LNCAP (cell line): ENCODE measurements at regions not wholly inside any gene's neighbourhood (a gene's known extent, or its start where the extent isn't known, plus 50 kb on each side); places are given as distances from the start of the nearest gene placed in this dataset.

Experiments used
- TF ChIP-seq, protein P1 (sequence below): fragments of 450-650 bp; IDR thresholded peaks from 2 replicates; pipeline ENCODE4 v1.5.1; 2017; ENCODE audit warnings: mild to moderate bottlenecking

DNA sequence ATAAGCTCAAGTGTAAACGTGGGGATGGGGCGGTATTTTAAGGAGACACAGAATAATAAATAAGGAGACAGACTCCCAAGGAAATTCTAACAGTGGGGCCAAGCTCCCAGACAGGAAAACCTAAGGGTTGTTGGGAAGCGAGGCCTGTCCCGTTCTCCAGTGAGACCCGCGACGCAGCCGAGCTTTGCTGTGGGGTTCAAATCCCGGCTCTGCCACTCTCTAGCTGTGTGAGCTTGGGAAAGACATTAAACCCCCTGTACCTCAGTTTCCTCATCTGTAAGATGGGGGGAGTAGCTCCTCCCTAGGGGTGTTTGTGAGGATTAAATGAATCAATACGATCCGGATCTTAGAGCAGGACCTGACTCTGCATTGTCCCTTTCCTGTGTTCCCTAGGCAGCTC is 106.8 kb downstream of the TRIM29 start:
- TF ChIP-seq, protein P1, sequence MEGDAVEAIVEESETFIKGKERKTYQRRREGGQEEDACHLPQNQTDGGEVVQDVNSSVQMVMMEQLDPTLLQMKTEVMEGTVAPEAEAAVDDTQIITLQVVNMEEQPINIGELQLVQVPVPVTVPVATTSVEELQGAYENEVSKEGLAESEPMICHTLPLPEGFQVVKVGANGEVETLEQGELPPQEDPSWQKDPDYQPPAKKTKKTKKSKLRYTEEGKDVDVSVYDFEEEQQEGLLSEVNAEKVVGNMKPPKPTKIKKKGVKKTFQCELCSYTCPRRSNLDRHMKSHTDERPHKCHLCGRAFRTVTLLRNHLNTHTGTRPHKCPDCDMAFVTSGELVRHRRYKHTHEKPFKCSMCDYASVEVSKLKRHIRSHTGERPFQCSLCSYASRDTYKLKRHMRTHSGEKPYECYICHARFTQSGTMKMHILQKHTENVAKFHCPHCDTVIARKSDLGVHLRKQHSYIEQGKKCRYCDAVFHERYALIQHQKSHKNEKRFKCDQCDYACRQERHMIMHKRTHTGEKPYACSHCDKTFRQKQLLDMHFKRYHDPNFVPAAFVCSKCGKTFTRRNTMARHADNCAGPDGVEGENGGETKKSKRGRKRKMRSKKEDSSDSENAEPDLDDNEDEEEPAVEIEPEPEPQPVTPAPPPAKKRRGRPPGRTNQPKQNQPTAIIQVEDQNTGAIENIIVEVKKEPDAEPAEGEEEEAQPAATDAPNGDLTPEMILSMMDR = no peak

DNA sequence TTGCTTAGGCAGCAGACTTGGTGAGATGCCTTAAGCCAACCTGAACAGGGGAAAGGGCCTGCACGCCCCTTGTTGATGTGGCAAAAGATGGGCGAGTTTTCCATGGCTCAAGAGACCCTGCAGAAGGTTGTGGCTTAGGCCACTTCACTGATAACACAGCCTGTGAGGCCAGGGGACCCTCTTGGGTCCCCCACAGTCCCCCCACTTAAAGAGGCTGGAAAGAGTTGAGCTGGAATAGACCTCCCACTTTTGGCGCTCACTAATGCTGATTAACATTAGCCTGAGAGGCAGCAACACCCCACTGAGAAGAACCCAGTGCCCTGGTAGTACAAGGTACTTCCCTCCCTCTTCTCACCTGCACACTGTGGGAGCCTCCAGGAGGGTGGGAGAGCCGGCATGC is 107.5 kb downstream of the TRIM29 start:
- TF ChIP-seq, protein P1 = no peak

DNA sequence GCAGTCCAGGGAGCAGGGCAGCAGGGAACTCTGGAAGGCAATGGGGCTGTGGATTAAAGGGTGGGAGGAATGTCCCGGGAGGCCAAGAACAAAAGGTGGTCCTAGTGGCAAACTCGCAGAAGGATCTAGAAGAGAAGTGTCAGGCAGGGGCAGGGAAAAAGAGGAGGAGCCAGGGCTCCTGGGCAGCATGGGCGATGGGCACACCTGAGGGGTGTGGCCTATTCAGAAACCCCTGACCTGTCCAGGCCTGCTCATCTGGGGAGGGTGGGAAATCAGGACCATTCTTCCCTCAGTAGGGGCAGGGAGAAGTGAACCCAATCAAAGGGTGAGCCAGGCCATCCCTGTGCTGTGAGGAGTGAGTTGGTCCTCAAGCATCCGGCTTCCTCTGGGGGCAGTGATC is 108.6 kb downstream of the TRIM29 start:
- TF ChIP-seq, protein P1 = no peak

DNA sequence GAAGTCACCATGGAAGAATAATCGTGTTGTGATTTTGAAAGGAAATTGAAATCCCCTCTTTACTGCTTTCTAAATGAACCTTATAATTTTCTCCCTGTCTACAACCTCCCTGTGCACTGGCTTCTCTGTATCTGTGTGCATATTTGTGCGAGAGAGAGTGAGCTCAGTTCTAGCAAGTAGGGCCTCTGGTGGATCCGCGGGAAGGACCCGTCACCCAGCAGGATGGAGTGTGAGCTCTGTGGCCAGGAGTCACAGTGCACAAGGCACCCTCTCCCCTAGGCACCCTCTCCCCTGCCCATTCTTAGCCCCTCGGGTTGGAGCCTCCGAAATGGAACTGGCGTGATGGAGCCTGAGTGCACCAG is 109.0 kb downstream of the TRIM29 start:
- TF ChIP-seq, protein P1 = no peak

DNA sequence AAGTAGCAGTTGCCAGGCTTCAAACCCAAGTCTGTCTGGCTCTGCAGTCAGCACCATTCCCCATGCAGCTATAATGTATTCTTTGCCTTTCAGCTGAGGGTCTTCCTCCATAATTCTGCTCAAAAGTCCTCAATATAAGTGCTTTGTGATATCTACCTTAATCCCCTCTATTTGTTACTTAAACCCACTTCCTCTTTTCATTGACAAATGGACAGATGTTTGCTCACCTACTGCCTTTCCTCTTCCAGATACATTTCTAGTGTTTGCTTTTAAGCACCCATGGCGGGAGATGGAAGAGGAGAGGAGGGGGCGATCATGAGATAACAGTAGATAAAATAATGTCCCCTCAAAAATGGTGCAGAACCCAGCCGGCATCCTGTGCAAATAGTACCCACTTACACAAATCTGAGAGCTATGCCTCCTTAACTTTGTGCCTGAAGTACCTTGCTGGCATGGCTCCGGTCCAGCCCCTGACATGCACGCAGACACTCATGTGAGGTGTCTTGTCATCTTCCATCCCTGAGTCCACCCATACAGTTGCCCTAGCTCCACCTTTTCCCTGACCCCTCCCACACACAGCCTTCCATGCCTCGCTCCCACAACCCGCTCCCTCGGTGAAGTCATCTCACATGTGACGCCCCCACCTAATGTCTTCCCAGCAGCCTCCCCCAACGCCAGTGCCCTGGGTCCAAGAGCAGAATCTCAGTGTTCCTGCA is 109.6 kb downstream of the TRIM29 start:
- TF ChIP-seq, protein P1 = no peak

DNA sequence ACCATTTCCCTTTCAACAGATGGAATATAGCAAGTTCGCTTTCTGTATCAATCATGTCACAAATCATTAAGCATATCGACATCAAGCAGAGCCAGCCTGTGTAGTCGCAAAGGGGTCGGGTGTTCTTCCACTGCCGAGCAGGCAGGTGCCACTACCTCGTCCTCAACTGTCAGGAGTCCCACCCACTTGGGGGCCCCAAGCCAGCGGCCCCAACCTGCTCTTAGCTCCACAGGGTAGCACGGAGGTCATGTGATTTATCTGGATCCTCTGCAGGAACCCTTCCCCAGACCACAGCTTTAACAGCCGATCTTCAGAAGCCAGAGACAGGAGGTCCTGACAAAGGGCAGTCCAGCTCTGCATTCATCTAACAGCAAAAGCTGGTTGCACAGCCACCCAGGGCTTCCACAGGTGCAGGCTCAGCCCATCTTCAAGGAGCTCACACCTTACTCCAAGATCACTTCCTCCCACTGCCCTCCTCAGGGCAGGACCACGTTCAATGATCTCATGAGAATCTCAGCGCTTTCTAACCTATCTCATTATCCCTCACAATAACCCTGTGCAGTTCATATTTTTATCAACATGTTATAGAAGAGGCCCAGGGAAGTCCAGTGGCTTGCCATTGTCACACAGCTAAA is 110.2 kb downstream of the TRIM29 start:
- TF ChIP-seq, protein P1 = no peak

DNA sequence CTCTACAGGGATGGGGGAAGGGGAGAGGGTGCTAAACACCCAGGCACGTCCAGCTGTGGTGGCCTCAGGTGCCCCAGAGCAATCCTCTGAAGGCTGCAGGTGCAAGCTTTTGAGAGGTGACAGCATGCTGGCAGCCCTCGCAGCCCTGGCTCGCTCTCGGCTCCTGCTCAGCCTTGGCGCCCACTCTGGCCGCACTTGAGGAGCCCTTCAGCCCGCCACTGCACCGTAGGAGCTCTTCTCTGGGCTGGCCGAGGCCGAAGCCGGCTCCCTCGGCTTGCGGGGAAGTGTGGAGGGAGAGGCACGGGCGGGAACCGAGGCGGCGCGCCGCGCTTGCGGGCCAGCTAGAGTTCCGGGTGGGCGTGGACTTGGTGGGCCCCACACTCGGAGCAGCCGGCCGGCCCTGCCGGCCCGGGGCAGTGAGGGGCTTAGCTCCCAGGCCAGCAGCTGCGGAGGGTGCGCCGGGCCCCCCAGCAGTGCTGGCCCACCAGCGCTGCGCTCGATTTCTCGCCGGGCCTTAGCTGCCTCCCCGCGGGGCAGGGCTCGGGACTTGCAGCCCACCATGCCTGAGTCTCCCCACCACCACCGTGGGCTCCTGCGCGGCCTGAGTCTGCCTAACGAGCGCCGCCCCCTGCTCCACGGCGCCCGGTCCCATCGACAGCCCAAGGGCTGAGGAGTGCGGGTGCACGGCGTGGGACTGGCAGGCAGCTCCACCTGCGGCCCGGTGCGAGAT is 112.1 kb downstream of the TRIM29 start:
- TF ChIP-seq, protein P1 = no peak
